ENCODE measurements at regions not wholly inside any gene's neighbourhood (a gene's known extent, or its start where the extent isn't known, plus 50 kb on each side); places are given as distances from the start of the nearest gene placed in this dataset.

- TF ChIP-seq CTCF (IDR thresholded peaks at IDR 0.05) (no peak), EP300 (IDR thresholded peaks at IDR 0.05) (no peak), POLR2A (IDR thresholded peaks at IDR 0.05) (no peak)
Observed at GRCh38 chr3:13193320-13194284, 120.4 kb upstream of the IQSEC1 start.

All from ovary (tissue), 3 donors.